Esophagus muscularis mucosa (tissue), 3 donors: ENCODE measurements at regions not wholly inside any gene's neighbourhood (a gene's known extent, or its start where the extent isn't known, plus 50 kb on each side); places are given as distances from the start of the nearest gene placed in this dataset.

Experiments used
- POLR2A ChIP-seq: fragments of 450-650 bp; IDR thresholded peaks from one replicate; pipeline ENCODE4 v1.6.1; 2017; ENCODE audit warnings: antibody characterized with exemption, moderate library complexity, mild to moderate bottlenecking, low read depth
- POLR2AphosphoS5 ChIP-seq, 2 donors: sonication (generic); formaldehyde crosslinking; IDR thresholded peaks; one replicate each; pipeline ENCODE4 v1.6.1; 2017; ENCODE audit warnings: antibody characterized with exemption in 2 of 2
- TF ChIP-seq, protein P1 (sequence below), 3 experiments: fragments of 200-600 bp in 2 of 3; fragments of 450-650 bp in 1 of 3; sonication (generic) in 2 of 3; IDR thresholded peaks; one replicate each; pipeline ENCODE4 v1.5.1; 2017 to 2019; ENCODE audit warnings: antibody characterized with exemption in 3 of 3, mild to moderate bottlenecking in 2 of 3, moderate library complexity in 1 of 3

DNA sequence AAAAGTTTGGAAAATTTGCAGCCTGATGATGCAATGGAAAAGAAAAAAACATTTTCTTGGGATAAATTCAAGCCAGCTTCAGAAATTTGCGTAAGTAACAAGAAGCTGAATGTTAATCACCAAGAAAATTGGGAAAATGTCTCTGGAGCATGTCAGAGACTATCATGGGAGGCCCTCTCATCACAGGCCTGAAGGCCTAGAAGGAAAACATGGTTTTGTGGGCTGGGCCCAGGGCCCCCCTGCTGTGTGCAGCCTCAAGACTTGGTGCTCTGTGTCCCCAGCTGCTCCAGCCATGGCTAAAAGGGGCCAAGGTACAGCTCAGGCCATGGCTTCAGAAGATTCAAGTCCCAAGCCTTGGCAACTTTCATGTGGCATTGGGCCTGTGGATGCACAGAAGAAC is 1049.8 kb upstream of the GRIA3 start:
- TF ChIP-seq, protein P1, sequence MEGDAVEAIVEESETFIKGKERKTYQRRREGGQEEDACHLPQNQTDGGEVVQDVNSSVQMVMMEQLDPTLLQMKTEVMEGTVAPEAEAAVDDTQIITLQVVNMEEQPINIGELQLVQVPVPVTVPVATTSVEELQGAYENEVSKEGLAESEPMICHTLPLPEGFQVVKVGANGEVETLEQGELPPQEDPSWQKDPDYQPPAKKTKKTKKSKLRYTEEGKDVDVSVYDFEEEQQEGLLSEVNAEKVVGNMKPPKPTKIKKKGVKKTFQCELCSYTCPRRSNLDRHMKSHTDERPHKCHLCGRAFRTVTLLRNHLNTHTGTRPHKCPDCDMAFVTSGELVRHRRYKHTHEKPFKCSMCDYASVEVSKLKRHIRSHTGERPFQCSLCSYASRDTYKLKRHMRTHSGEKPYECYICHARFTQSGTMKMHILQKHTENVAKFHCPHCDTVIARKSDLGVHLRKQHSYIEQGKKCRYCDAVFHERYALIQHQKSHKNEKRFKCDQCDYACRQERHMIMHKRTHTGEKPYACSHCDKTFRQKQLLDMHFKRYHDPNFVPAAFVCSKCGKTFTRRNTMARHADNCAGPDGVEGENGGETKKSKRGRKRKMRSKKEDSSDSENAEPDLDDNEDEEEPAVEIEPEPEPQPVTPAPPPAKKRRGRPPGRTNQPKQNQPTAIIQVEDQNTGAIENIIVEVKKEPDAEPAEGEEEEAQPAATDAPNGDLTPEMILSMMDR (IDR thresholded peaks at IDR 0.05) = no peak
- TF ChIP-seq POLR2A (no peak), POLR2AphosphoS5 (IDR thresholded peaks at IDR 0.05) (no peak)
